ENCODE measurements at regions not wholly inside any gene's neighbourhood (a gene's known extent, or its start where the extent isn't known, plus 50 kb on each side); places are given as distances from the start of the nearest gene placed in this dataset.

DNA sequence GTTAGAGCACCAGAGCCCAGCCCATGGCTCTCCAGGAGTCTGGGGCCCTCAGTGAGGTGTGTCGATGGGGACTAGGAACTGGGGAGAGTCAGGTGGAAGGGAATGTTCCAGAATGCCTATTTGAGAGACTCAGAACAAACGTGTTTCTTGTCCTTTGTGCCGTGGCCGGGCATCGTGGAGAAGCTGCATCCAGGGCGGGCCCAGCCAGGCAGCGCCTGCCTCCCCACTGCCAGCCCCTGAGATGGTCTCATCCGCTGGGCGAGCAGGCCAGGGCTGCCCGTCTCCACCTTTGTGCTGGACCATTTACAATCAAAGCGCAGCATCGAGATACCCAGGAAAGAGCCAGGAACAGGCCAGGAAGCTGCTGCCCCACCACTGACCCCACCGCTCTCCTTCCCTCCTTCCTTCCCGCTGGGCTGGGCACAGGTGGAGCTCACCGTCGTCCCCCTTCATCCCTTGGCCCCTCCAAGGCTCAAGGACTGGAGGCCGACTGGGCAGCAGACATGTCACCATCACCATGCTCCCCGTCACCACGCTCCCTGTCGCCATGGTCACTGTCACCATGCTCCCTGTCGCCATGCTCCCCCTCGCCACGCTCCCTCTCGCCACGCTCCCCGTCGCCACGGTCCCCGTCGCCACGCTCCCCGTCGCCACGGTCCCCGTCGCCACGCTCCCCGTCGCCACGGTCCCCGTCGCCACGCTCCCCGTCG lies 71.1 kb upstream of the ADGRA1 start:
- Histone ChIP-seq H3K9me3 (ENCODE audit: low read depth, low read length, poor library complexity, severe bottlenecking) (no peaks in the 10 kb centered on the region), H3K36me3 (ENCODE audit: insufficient read depth, low read length, poor library complexity, severe bottlenecking) (no peaks in the 10 kb centered on the region), H3K27me3 (replicated peaks; ENCODE audit: insufficient read depth, low read depth, low read length, poor library complexity) (no peaks in the 10 kb centered on the region), H3K27ac (ENCODE audit: low read depth, low read length, poor library complexity, severe bottlenecking) (no peak overlapping the region), H3K4me3 (ENCODE audit: low read depth, low read length, poor library complexity, severe bottlenecking) (no peak overlapping the region), H3K4me1 (ENCODE audit: insufficient read depth, low read length, poor library complexity, severe bottlenecking) (no peaks in the 10 kb centered on the region)
- TF ChIP-seq EZH2 (IDR thresholded peaks at IDR 0.05; ENCODE audit: borderline replicate concordance, low read depth, low read length, poor library complexity, severe bottlenecking), result no peak
- TF ChIP-seq, protein P1, sequence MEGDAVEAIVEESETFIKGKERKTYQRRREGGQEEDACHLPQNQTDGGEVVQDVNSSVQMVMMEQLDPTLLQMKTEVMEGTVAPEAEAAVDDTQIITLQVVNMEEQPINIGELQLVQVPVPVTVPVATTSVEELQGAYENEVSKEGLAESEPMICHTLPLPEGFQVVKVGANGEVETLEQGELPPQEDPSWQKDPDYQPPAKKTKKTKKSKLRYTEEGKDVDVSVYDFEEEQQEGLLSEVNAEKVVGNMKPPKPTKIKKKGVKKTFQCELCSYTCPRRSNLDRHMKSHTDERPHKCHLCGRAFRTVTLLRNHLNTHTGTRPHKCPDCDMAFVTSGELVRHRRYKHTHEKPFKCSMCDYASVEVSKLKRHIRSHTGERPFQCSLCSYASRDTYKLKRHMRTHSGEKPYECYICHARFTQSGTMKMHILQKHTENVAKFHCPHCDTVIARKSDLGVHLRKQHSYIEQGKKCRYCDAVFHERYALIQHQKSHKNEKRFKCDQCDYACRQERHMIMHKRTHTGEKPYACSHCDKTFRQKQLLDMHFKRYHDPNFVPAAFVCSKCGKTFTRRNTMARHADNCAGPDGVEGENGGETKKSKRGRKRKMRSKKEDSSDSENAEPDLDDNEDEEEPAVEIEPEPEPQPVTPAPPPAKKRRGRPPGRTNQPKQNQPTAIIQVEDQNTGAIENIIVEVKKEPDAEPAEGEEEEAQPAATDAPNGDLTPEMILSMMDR (conservative IDR thresholded peaks at IDR 0.05; ENCODE audit: low read depth, low read length), result no peak
- BruUV-seq (replicated peaks), result no TSS peak
- no peak for DNase-seq (ENCODE audit: low spot score)
- ChIA-PET POLR2A (ENCODE audit: low non-redundant PET) (no interaction called here), CTCF (no interaction called here)
- intact Hi-C loops (cut with micrococcal nuclease; ENCODE audit: unreplicated experiment), result no loop called here

DNA sequence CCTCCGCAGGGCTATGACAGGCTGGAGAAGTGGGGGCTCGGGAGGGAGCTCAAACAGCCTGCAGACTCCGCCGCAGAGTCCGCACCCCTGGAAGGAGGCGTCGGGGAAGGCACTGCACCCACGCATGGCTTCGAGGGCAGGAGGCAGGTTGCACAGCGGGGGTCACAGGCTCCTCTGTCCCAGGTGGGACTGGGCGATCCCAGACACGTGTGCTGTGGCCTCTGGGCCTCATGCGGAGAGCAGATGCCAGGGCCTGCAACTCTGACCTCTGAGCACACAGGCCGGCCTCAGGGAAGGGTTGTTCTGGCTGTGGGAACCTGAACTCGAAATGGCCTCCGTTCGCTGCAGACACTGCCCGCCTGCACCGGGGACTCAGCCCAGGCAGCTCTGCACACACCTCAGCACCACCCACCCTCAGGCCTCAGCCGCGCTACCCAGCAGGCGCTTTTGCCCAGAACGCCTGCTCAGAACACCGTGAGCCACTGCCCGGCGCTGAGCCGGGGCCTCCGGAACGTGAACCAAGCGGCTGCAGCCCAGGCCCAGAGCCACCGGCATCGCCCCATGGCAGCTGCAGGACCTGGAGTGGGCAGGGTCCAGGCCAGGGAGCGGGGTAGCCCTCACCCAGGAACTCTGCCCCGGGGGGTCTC lies 71.8 kb upstream of the ADGRA1 start:
- TF ChIP-seq EZH2 (IDR thresholded peaks at IDR 0.05; ENCODE audit: borderline replicate concordance, low read depth, low read length, poor library complexity, severe bottlenecking), result no peak
- TF ChIP-seq, protein P1 (conservative IDR thresholded peaks at IDR 0.05; ENCODE audit: low read depth, low read length), result no peak
- Histone ChIP-seq H3K4me3 (ENCODE audit: low read depth, low read length, poor library complexity, severe bottlenecking) (no peak overlapping the region), H3K27me3 (replicated peaks; ENCODE audit: insufficient read depth, low read depth, low read length, poor library complexity) (no peaks in the 10 kb centered on the region), H3K36me3 (ENCODE audit: insufficient read depth, low read length, poor library complexity, severe bottlenecking) (no peaks in the 10 kb centered on the region), H3K9me3 (ENCODE audit: low read depth, low read length, poor library complexity, severe bottlenecking) (no peaks in the 10 kb centered on the region), H3K4me1 (ENCODE audit: insufficient read depth, low read length, poor library complexity, severe bottlenecking) (no peaks in the 10 kb centered on the region), H3K27ac (ENCODE audit: low read depth, low read length, poor library complexity, severe bottlenecking) (no peak overlapping the region)
- ChIA-PET POLR2A (ENCODE audit: low non-redundant PET) (no interaction called here), CTCF (no interaction called here)
- no TSS peak for BruUV-seq (replicated peaks)
- intact Hi-C loops (cut with micrococcal nuclease; ENCODE audit: unreplicated experiment), result no loop called here
- no peak for DNase-seq (ENCODE audit: low spot score)

DNA sequence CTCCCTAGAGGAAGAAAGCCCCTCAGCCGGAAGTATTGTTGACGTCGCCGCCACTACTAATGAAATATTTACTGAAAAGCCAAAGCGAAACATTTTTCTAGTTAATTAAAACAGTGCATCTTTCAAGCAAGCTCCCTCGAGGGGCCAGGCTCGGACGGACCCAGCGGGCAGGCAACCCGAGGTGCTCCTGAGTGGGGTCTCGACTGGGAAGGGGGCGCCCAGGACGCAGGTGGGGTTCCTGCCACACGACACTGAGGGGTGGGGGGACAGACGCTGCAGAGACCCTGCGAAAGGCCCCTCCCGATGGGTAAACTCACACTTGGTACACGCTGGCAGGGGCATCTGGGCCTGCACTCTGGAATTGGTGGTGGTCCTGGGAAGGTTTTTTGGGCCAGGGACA lies 72.4 kb upstream of the ADGRA1 start:
- intact Hi-C loops (cut with micrococcal nuclease; ENCODE audit: unreplicated experiment), result no loop called here
- Histone ChIP-seq H3K36me3 (ENCODE audit: insufficient read depth, low read length, poor library complexity, severe bottlenecking) (no peaks in the 10 kb centered on the region), H3K4me3 (ENCODE audit: low read depth, low read length, poor library complexity, severe bottlenecking) (no peak overlapping the region), H3K4me1 (ENCODE audit: insufficient read depth, low read length, poor library complexity, severe bottlenecking) (no peaks in the 10 kb centered on the region), H3K27me3 (replicated peaks; ENCODE audit: insufficient read depth, low read depth, low read length, poor library complexity) (no peaks in the 10 kb centered on the region), H3K9me3 (ENCODE audit: low read depth, low read length, poor library complexity, severe bottlenecking) (no peaks in the 10 kb centered on the region), H3K27ac (ENCODE audit: low read depth, low read length, poor library complexity, severe bottlenecking) (no peak overlapping the region)
- DNase-seq (ENCODE audit: low spot score), result no peak
- BruUV-seq (replicated peaks), result no TSS peak
- no peak for TF ChIP-seq EZH2 (IDR thresholded peaks at IDR 0.05; ENCODE audit: borderline replicate concordance, low read depth, low read length, poor library complexity, severe bottlenecking)
- TF ChIP-seq, protein P1 (conservative IDR thresholded peaks at IDR 0.05; ENCODE audit: low read depth, low read length), result no peak
- POLR2A ChIA-PET (ENCODE audit: low non-redundant PET), result no interaction called here
- CTCF ChIA-PET, result no interaction called here
